ENCODE measurements at regions not wholly inside any gene's neighbourhood (a gene's known extent, or its start where the extent isn't known, plus 50 kb on each side); places are given as distances from the start of the nearest gene placed in this dataset.
"Not testable (repeated sequence)": the region's sequence is repeated elsewhere in the genome, so short reads cannot be mapped to it uniquely, and the experiment has no call there.

- 0% methylated on average over 1 of the region's 1 CpG for WGBS (ENCODE audit: low lambda C conversion rate)
- Histone ChIP-seq H3K27me3 (ENCODE audit: control insufficient read depth in 1 of 2, insufficient read depth in 2 of 2, low read length in 2 of 2) (no peaks in the 10 kb centered on the region; a peak in 1 of 5 replicates), H3K4me1 (ENCODE audit: insufficient read depth, low read length) (no peaks in the 10 kb centered on the region), H3K36me3 (replicated peaks in 1 of 2; ENCODE audit: control insufficient read depth in 1 of 2, insufficient read depth in 2 of 2, low read length in 2 of 2) (no peaks in the 10 kb centered on the region), H3K9ac (ENCODE audit: insufficient read depth, low read depth, low read length) (no peak overlapping the region), H2AFZ (ENCODE audit: low read length) (no peak overlapping the region), H3K27ac (ENCODE audit: extremely low read length, insufficient read depth, low read length) (no peak overlapping the region), H3K4me3 (replicated peaks in 1 of 3; ENCODE audit: insufficient read depth in 1 of 3, low read depth in 2 of 3, low read length in 3 of 3) (no peak overlapping the region), H3K9me3 (ENCODE audit: low read length) (peaks cover 16% of the 10 kb centered on the region), H3K79me2 (ENCODE audit: insufficient read depth, low read length) (no peaks in the 10 kb centered on the region), H4K20me1 (ENCODE audit: insufficient read depth, low read length) (no peaks in the 10 kb centered on the region), H3K4me2 (ENCODE audit: low read depth, low read length) (no peak overlapping the region)
- CTCF ChIA-PET (ENCODE audit: low intra/inter-chr PET ratio, low total read pairs): no interaction called here
- no TSS peak for BruUV-seq (replicated peaks)
- intact Hi-C loops (cut with micrococcal nuclease; ENCODE audit: unreplicated experiment): no loop called here
- FAIRE-seq: no peak
- in situ Hi-C loops (cut with HindIII; ENCODE audit: extremely low pct_ligation_motif_present, low pct_unique_long_range_greater_than_20kb): no loop called here
- TF ChIP-seq TFAP4 (IDR thresholded peaks at IDR 0.05; ENCODE audit: borderline replicate concordance, low read depth): no peak
- no peak for ATAC-seq
- DNase-seq (ENCODE audit: low spot score): no peak
- POLR2A ChIA-PET: no interaction called here
These were observed 167.3 kb upstream of the TMCC3 start for GRCh38 chr12:94817695-94818075.

- intact Hi-C loops (cut with micrococcal nuclease; ENCODE audit: unreplicated experiment); H3K27ac ChIP-seq (ENCODE audit: extremely low read length, insufficient read depth, low read length); H3K27me3 ChIP-seq (ENCODE audit: control insufficient read depth in 1 of 2, insufficient read depth in 2 of 2, low read length in 2 of 2); H3K79me2 ChIP-seq (ENCODE audit: insufficient read depth, low read length); ATAC-seq; DNase-seq (ENCODE audit: low spot score); H3K4me2 ChIP-seq (ENCODE audit: low read depth, low read length); H3K36me3 ChIP-seq (replicated peaks in 1 of 2; ENCODE audit: control insufficient read depth in 1 of 2, insufficient read depth in 2 of 2, low read length in 2 of 2); H2AFZ ChIP-seq (ENCODE audit: low read length); H3K4me1 ChIP-seq (ENCODE audit: insufficient read depth, low read length); H3K9ac ChIP-seq (ENCODE audit: insufficient read depth, low read depth, low read length); CTCF ChIA-PET (ENCODE audit: low intra/inter-chr PET ratio, low total read pairs); FAIRE-seq; POLR2A ChIA-PET; in situ Hi-C loops (cut with HindIII; ENCODE audit: extremely low pct_ligation_motif_present, low pct_unique_long_range_greater_than_20kb); BruUV-seq (replicated peaks); H3K4me3 ChIP-seq (replicated peaks in 1 of 3; ENCODE audit: insufficient read depth in 1 of 3, low read depth in 2 of 3, low read length in 3 of 3); H4K20me1 ChIP-seq (ENCODE audit: insufficient read depth, low read length): not testable (repeated sequence)
- 49% methylated on average over 15 of the region's 15 CpGs for WGBS (ENCODE audit: low lambda C conversion rate)
- peaks cover 20% of the 10 kb centered on the region for H3K9me3 ChIP-seq (ENCODE audit: low read length)
These were observed 166.8 kb upstream of the TMCC3 start for GRCh38 chr12:94817201-94817600.

GRCh38 chr12:94816746-94817145, 166.4 kb upstream of the TMCC3 start:
- H2AFZ ChIP-seq (ENCODE audit: low read length); H4K20me1 ChIP-seq (ENCODE audit: insufficient read depth, low read length); FAIRE-seq; BruUV-seq (replicated peaks); H3K27ac ChIP-seq (ENCODE audit: extremely low read length, insufficient read depth, low read length); CTCF ChIA-PET (ENCODE audit: low intra/inter-chr PET ratio, low total read pairs); DNase-seq (ENCODE audit: low spot score); POLR2A ChIA-PET; H3K9ac ChIP-seq (ENCODE audit: insufficient read depth, low read depth, low read length); ATAC-seq; H3K79me2 ChIP-seq (ENCODE audit: insufficient read depth, low read length); in situ Hi-C loops (cut with HindIII; ENCODE audit: extremely low pct_ligation_motif_present, low pct_unique_long_range_greater_than_20kb); H3K27me3 ChIP-seq (ENCODE audit: control insufficient read depth in 1 of 2, insufficient read depth in 2 of 2, low read length in 2 of 2); H3K4me2 ChIP-seq (ENCODE audit: low read depth, low read length); H3K4me1 ChIP-seq (ENCODE audit: insufficient read depth, low read length); H3K4me3 ChIP-seq (replicated peaks in 1 of 3; ENCODE audit: insufficient read depth in 1 of 3, low read depth in 2 of 3, low read length in 3 of 3); intact Hi-C loops (cut with micrococcal nuclease; ENCODE audit: unreplicated experiment); H3K36me3 ChIP-seq (replicated peaks in 1 of 2; ENCODE audit: control insufficient read depth in 1 of 2, insufficient read depth in 2 of 2, low read length in 2 of 2): not testable (repeated sequence)
- WGBS (ENCODE audit: low lambda C conversion rate): 2% methylated on average over 5 of the region's 5 CpGs
- peaks cover 25% of the 10 kb centered on the region for H3K9me3 ChIP-seq (ENCODE audit: low read length)
